Lower leg skin (tissue), 3 donors: ENCODE measurements at regions not wholly inside any gene's neighbourhood (a gene's known extent, or its start where the extent isn't known, plus 50 kb on each side); places are given as distances from the start of the nearest gene placed in this dataset.

ENCODE experiments used
- POLR2A ChIP-seq, 2 donors: fragments of 450-650 bp; IDR thresholded peaks; one replicate each; pipeline ENCODE4 v1.6.1; 2016 to 2017; ENCODE audit warnings: antibody characterized with exemption in 2 of 2, mild to moderate bottlenecking in 1 of 2, moderate library complexity in 1 of 2
- TF ChIP-seq, protein P1 (sequence below), 3 donors: fragments of 450-650 bp; IDR thresholded peaks; one replicate each; pipeline ENCODE4 v1.5.1; 2016; ENCODE audit warnings: antibody characterized with exemption in 3 of 3, mild to moderate bottlenecking in 3 of 3, moderate library complexity in 2 of 3

GRCh38 chr6:85864453-85865401 lies 222.0 kb upstream of the SYNCRIP start:
- TF ChIP-seq POLR2A (IDR thresholded peaks at IDR 0.05), result no peak
- TF ChIP-seq, protein P1, sequence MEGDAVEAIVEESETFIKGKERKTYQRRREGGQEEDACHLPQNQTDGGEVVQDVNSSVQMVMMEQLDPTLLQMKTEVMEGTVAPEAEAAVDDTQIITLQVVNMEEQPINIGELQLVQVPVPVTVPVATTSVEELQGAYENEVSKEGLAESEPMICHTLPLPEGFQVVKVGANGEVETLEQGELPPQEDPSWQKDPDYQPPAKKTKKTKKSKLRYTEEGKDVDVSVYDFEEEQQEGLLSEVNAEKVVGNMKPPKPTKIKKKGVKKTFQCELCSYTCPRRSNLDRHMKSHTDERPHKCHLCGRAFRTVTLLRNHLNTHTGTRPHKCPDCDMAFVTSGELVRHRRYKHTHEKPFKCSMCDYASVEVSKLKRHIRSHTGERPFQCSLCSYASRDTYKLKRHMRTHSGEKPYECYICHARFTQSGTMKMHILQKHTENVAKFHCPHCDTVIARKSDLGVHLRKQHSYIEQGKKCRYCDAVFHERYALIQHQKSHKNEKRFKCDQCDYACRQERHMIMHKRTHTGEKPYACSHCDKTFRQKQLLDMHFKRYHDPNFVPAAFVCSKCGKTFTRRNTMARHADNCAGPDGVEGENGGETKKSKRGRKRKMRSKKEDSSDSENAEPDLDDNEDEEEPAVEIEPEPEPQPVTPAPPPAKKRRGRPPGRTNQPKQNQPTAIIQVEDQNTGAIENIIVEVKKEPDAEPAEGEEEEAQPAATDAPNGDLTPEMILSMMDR (IDR thresholded peaks at IDR 0.05), result no peak
